H1 (cell line): ENCODE measurements at regions not wholly inside any gene's neighbourhood (a gene's known extent, or its start where the extent isn't known, plus 50 kb on each side); places are given as distances from the start of the nearest gene placed in this dataset.

Experiments used
- CTCF ChIA-PET: fragments of 300-600 bp; sonication (Branson Sonifier 250); formaldehyde crosslinking; loops from one replicate; lab custom pipeline; 2021; ENCODE audit not compliant: partially characterized antibody; lab: Charles Lee
- POLR2A ChIA-PET: fragments of 300-600 bp; sonication (Branson Sonifier 250); formaldehyde crosslinking; loops from one replicate; lab custom pipeline; 2021; ENCODE audit warnings: inconsistent platforms; ENCODE audit not compliant: partially characterized antibody; lab: Charles Lee
- DNase-seq, 2 experiments: peaks; one replicate each; pipeline versions ENCODE4 v3.0.0 to v3.0.0-alpha.2; 2010 to 2022; ENCODE audit warnings: low spot score in 2 of 2, low read depth in 1 of 2, mixed read lengths in 1 of 2
- FAIRE-seq: peaks from 2 replicates; lab custom pipeline; 2011; peaks lifted over from hg19 to GRCh38; lab: Jason Lieb, UNC
- H2AFZ ChIP-seq: 2 replicates; pipeline ENCODE4 v1.8.1; 2012; ENCODE audit warnings: low read length, inconsistent platforms
- H2AK5ac ChIP-seq: 2 replicates; pipeline ENCODE4 v1.6.1; 2013; ENCODE audit warnings: low read depth, low read length
- H2BK120ac ChIP-seq: replicated peaks from 2 replicates; pipeline ENCODE3; 2013; ENCODE audit warnings: low read depth, low read length, inconsistent platforms
- H2BK12ac ChIP-seq: 2 replicates; pipeline ENCODE4 v1.6.1; 2013; ENCODE audit warnings: low read depth, low read length
- H2BK15ac ChIP-seq: 2 replicates; pipeline ENCODE4 v1.6.1; 2013; ENCODE audit warnings: low read length
- H2BK20ac ChIP-seq: 2 replicates; pipeline ENCODE4 v1.6.1; 2013; ENCODE audit warnings: low read length
- H2BK5ac ChIP-seq: 2 replicates; pipeline ENCODE4 v1.6.1; 2013; ENCODE audit warnings: low read depth, low read length
- H3K14ac ChIP-seq: 2 replicates; pipeline ENCODE4 v1.6.1; 2013; ENCODE audit warnings: inconsistent platforms; ENCODE audit not compliant: insufficient read length
- H3K18ac ChIP-seq: 2 replicates; pipeline ENCODE4 v1.6.1; 2013; ENCODE audit warnings: low read length; ENCODE audit errors: extremely low read depth
- H3K23ac ChIP-seq: 2 replicates; pipeline ENCODE4 v1.6.1; 2013; ENCODE audit warnings: inconsistent platforms; ENCODE audit not compliant: insufficient read length
- H3K23me2 ChIP-seq: 2 replicates; pipeline ENCODE4 v1.6.1; 2013; ENCODE audit warnings: low read depth, low read length
- H3K27ac ChIP-seq: 2 replicates; pipeline ENCODE4 v1.6.1; 2011; ENCODE audit warnings: low read depth, low read length, inconsistent platforms
- H3K27me3 ChIP-seq, 4 experiments: replicated peaks in 1 of 4; 1 replicate in 1 of 4; 2 replicates in 3 of 4; pipeline versions ENCODE4 v1.6.1 to v1.8.1; 2011 to 2013; ENCODE audit warnings: low read length in 3 of 4, mild to moderate bottlenecking in 3 of 4, inconsistent platforms in 2 of 4, mixed read lengths in 2 of 4, moderate library complexity in 1 of 4; ENCODE audit not compliant: control insufficient read depth in 3 of 4, insufficient read depth in 3 of 4; ENCODE audit errors: extremely low read depth in 1 of 4
- H3K36me3 ChIP-seq, 4 experiments: 2 replicates each; pipeline versions ENCODE4 v1.6.1 to v1.8.1; 2011 to 2013; ENCODE audit warnings: mild to moderate bottlenecking in 4 of 4, low read length in 3 of 4, moderate library complexity in 2 of 4, control low read depth in 1 of 4, inconsistent platforms in 1 of 4; ENCODE audit not compliant: insufficient read depth in 4 of 4, control insufficient read depth in 2 of 4
- H3K4ac ChIP-seq: replicated peaks from 2 replicates; pipeline ENCODE3; 2013; ENCODE audit warnings: low read length, low read depth, mixed read lengths, inconsistent platforms; ENCODE audit not compliant: insufficient read length
- H3K4me1 ChIP-seq, 4 experiments: replicated peaks in 1 of 4; 1 replicate in 1 of 4; 2 replicates in 3 of 4; pipeline versions ENCODE4 v1.6.1 to v1.8.1; 2011 to 2013; ENCODE audit warnings: low read length in 3 of 4, inconsistent platforms in 2 of 4, mixed read lengths in 1 of 4; ENCODE audit not compliant: insufficient read depth in 4 of 4, control insufficient read depth in 3 of 4
- H3K4me2 ChIP-seq, 2 experiments: 2 replicates each; pipeline versions ENCODE4 v1.6.1 to v1.8.1; 2011 to 2013; ENCODE audit warnings: low read depth in 2 of 2, low read length in 2 of 2, control low read depth in 1 of 2, inconsistent platforms in 1 of 2, mild to moderate bottlenecking in 1 of 2; ENCODE audit not compliant: insufficient read depth in 1 of 2
- H3K4me3 ChIP-seq, 4 experiments: fragments of 200-600, 300-600 bp in 1 of 4; sonication (generic), shearing (Covaris generic), sonication (Bioruptor Twin) in 1 of 4; 2 replicates each; pipeline versions ENCODE4 v1.5.1 to v1.8.1; 2011 to 2016; ENCODE audit warnings: low read length in 4 of 4, low read depth in 3 of 4, control low read depth in 2 of 4, inconsistent platforms in 2 of 4, mild to moderate bottlenecking in 2 of 4, mixed read lengths in 1 of 4, moderate library complexity in 1 of 4; ENCODE audit not compliant: insufficient read depth in 2 of 4; ENCODE audit errors: extremely low read depth in 1 of 4
- H3K56ac ChIP-seq: replicated peaks from 2 replicates; pipeline ENCODE3; 2013; ENCODE audit warnings: low read depth, mild to moderate bottlenecking, mixed read lengths, low read length, inconsistent platforms; ENCODE audit not compliant: insufficient read length
- H3K79me1 ChIP-seq: 2 replicates; pipeline ENCODE4 v1.6.1; 2013; ENCODE audit warnings: low read depth, low read length, control low read depth
- H3K79me2 ChIP-seq, 2 experiments: 2 replicates each; pipeline versions ENCODE4 v1.6.1 to v1.8.1; 2012 to 2013; ENCODE audit warnings: low read length in 2 of 2, mild to moderate bottlenecking in 2 of 2, inconsistent platforms in 1 of 2; ENCODE audit not compliant: insufficient read depth in 2 of 2, control insufficient read depth in 1 of 2
- H3K9ac ChIP-seq, 4 experiments: replicated peaks in 1 of 4; 1 replicate in 1 of 4; 2 replicates in 3 of 4; pipeline versions ENCODE4 v1.6.1 to v1.8.1; 2011 to 2013; ENCODE audit warnings: low read depth in 3 of 4, low read length in 3 of 4, control low read depth in 2 of 4, mild to moderate bottlenecking in 2 of 4, moderate library complexity in 2 of 4, inconsistent platforms in 1 of 4; ENCODE audit errors: extremely low read depth in 1 of 4
- H3K9me3 ChIP-seq, 2 experiments: 2 replicates each; pipeline versions ENCODE4 v1.6.1 to v1.8.1; 2012 to 2013; ENCODE audit warnings: mild to moderate bottlenecking in 2 of 2, moderate library complexity in 2 of 2, control low read depth in 1 of 2, inconsistent platforms in 1 of 2, low read depth in 1 of 2, low read length in 1 of 2, mixed read lengths in 1 of 2; ENCODE audit not compliant: insufficient read depth in 2 of 2
- H4K20me1 ChIP-seq, 2 experiments: replicated peaks in 1 of 2; 2 replicates each; pipeline versions ENCODE3 to v1.8.1; 2011 to 2013; ENCODE audit warnings: inconsistent platforms in 2 of 2, low read length in 2 of 2, mild to moderate bottlenecking in 1 of 2; ENCODE audit not compliant: insufficient read depth in 2 of 2, control insufficient read depth in 1 of 2
- H4K5ac ChIP-seq: 2 replicates; pipeline ENCODE4 v1.6.1; 2013; ENCODE audit warnings: low read length, low read depth, mixed read lengths, inconsistent platforms; ENCODE audit not compliant: insufficient read length
- H4K8ac ChIP-seq: 2 replicates; pipeline ENCODE4 v1.8.0; 2013; ENCODE audit warnings: mild to moderate bottlenecking, moderate library complexity, low read length, inconsistent platforms; ENCODE audit not compliant: insufficient read depth; ENCODE audit errors: extremely low read depth
- H4K91ac ChIP-seq: replicated peaks from 2 replicates; pipeline ENCODE3; 2013; ENCODE audit warnings: low read length, mixed read lengths, inconsistent platforms; ENCODE audit not compliant: insufficient read length
- NANOG ChIP-seq: IDR thresholded peaks from 2 replicates; pipeline ENCODE4 v1.6.1; 2011; ENCODE audit warnings: low read length, low read depth, mild to moderate bottlenecking, inconsistent platforms; ENCODE audit not compliant: insufficient read depth, poor library complexity, severe bottlenecking
- SIX5 ChIP-seq: IDR thresholded peaks from 2 replicates; pipeline ENCODE4 v1.6.1; 2011; ENCODE audit warnings: mild to moderate bottlenecking, low read depth, low read length
- WGBS, 2 experiments: shearing (Covaris generic) in 1 of 2; methylation state at CpG; one replicate each; pipeline versions ENCODE4 v1.1.6 to v1.1.7; 2013 to 2015; ENCODE audit warnings: low lambda C conversion rate in 2 of 2, mixed read lengths in 2 of 2, inconsistent platforms in 1 of 2, low coverage in 1 of 2, missing lambda C conversion rate in 1 of 2; ENCODE audit not compliant: insufficient replicate concordance in 2 of 2, insufficient coverage in 1 of 2, insufficient read length in 1 of 2; ENCODE audit errors: extremely low coverage in 1 of 2, missing lambda C conversion rate in 1 of 2; 5-methylcytosine and 5-hydroxymethylcytosine counted together

DNA sequence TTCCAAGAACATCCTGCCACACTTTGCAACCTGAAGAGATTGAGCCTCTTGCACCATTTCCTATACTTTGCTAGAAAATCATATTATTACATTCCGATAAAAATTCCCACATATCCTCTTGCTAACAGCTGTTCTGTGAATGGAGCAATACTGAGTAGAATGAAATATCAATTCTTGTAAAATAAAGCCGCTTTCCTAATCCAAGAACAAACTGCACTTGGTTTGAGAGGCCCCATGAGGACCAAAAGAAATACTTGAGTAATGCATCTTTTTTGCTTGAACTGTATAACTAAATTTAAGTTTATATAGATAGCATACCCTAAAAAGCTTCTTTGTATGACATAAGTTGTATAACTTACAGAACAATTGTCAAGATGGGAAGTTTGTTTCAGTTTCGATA, 632.4 kb upstream of the SLC8A1 start:
- Histone ChIP-seq H3K79me1 (no peaks in the 10 kb centered on the region), H3K9ac (no peak overlapping the region), H4K91ac (no peak overlapping the region), H3K4ac (no peak overlapping the region), H2BK5ac (no peak overlapping the region), H4K20me1 (no peaks in the 10 kb centered on the region), H4K5ac (no peak overlapping the region), H3K23me2 (no peaks in the 10 kb centered on the region), H2AK5ac (no peak overlapping the region), H2BK120ac (no peak overlapping the region), H3K9me3 (no peaks in the 10 kb centered on the region), H2BK15ac (no peak overlapping the region), H3K56ac (no peak overlapping the region), H4K8ac (no peak overlapping the region), H2BK12ac (no peak overlapping the region), H2AFZ (no peak overlapping the region), H3K36me3 (no peaks in the 10 kb centered on the region), H3K14ac (no peak overlapping the region), H3K4me3 (no peak overlapping the region), H3K23ac (no peak overlapping the region), H3K79me2 (no peaks in the 10 kb centered on the region), H2BK20ac (no peak overlapping the region), H3K4me2 (no peak overlapping the region), H3K27me3 (no peaks in the 10 kb centered on the region), H3K27ac (no peak overlapping the region), H3K4me1 (no peaks in the 10 kb centered on the region), H3K18ac (no peak overlapping the region)
- FAIRE-seq (no peak), DNase-seq (no peak)
- POLR2A ChIA-PET = no interaction called here
- CTCF ChIA-PET = no interaction called here
- 75% methylated on average over 3 of the region's 3 CpGs; no CpG with 5 or more reads in 1 of the 2 experiments for WGBS, 2 experiments
- TF ChIP-seq NANOG (no peak), SIX5 (no peak)
